ENCODE measurements at regions not wholly inside any gene's neighbourhood (a gene's known extent, or its start where the extent isn't known, plus 50 kb on each side); places are given as distances from the start of the nearest gene placed in this dataset.

DNA sequence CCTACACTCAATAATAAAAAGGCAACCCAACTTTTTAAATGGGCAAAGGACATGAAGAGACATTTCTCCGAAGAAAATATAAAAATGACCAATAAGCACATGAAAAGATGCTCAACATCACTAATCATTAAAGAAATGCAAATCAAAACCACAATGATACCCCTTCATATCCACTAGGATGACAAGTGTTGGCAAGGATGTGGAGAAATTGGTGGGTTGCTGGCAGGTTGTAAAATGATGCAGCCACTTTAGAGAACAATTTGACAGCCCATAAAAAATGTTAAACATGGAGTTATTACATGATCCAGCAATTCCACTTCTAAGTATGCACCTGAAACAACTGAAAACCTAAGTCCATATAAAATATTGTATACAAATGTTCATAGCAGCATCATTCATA, 73.2 kb upstream of the LMO2 start:
- TF ChIP-seq SIN3A (IDR thresholded peaks at IDR 0.05; ENCODE audit: borderline replicate concordance, insufficient read depth, low read length) (no peak), POLR2AphosphoS5 (IDR thresholded peaks at IDR 0.05; ENCODE audit: low read depth, low read length) (no peak), FOXP2 (optimal IDR thresholded peaks at IDR 0.05; ENCODE audit: borderline replicate concordance, extremely low read depth, extremely low read length, insufficient read depth) (no peak), TAF1 (IDR thresholded peaks at IDR 0.05; ENCODE audit: borderline replicate concordance, insufficient read depth, low read length) (no peak)
- TF ChIP-seq, protein P1, sequence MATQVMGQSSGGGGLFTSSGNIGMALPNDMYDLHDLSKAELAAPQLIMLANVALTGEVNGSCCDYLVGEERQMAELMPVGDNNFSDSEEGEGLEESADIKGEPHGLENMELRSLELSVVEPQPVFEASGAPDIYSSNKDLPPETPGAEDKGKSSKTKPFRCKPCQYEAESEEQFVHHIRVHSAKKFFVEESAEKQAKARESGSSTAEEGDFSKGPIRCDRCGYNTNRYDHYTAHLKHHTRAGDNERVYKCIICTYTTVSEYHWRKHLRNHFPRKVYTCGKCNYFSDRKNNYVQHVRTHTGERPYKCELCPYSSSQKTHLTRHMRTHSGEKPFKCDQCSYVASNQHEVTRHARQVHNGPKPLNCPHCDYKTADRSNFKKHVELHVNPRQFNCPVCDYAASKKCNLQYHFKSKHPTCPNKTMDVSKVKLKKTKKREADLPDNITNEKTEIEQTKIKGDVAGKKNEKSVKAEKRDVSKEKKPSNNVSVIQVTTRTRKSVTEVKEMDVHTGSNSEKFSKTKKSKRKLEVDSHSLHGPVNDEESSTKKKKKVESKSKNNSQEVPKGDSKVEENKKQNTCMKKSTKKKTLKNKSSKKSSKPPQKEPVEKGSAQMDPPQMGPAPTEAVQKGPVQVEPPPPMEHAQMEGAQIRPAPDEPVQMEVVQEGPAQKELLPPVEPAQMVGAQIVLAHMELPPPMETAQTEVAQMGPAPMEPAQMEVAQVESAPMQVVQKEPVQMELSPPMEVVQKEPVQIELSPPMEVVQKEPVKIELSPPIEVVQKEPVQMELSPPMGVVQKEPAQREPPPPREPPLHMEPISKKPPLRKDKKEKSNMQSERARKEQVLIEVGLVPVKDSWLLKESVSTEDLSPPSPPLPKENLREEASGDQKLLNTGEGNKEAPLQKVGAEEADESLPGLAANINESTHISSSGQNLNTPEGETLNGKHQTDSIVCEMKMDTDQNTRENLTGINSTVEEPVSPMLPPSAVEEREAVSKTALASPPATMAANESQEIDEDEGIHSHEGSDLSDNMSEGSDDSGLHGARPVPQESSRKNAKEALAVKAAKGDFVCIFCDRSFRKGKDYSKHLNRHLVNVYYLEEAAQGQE (IDR thresholded peaks at IDR 0.05; ENCODE audit: insufficient read depth in 1 of 2, low read depth in 2 of 2, low read length in 2 of 2) = no peak

DNA sequence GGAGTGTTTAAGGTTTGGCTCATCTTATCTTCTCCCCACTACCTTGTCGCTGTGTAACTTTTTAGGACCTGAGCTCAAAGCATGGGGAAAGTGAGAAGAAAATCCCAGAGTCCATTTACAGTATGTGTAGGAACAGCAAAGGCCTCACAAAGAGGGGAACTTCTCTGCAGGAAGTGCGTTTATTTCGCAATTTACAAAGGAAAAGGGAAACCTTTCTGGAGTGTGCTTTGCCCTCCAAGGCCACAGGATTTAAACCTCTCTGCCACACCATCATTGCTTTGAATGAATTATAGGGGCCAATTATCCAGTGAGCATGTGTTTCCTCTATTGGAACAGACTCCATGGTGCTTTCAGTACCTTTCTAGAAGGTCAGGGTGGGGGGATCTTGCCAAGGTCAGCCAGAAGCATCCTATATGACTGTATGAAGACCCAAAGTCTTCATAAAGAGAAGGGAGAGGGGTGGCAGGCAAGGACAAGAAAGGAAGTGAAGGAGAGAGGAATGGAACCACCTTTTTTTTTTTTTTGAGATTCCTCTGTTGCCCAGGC, 68.1 kb upstream of the LMO2 start:
- TF ChIP-seq, protein P1 (IDR thresholded peaks at IDR 0.05; ENCODE audit: insufficient read depth in 1 of 2, low read depth in 2 of 2, low read length in 2 of 2) = no peak
- TF ChIP-seq FOXP2 (optimal IDR thresholded peaks at IDR 0.05; ENCODE audit: borderline replicate concordance, extremely low read depth, extremely low read length, insufficient read depth) = no peak
- TF ChIP-seq SIN3A (IDR thresholded peaks at IDR 0.05; ENCODE audit: borderline replicate concordance, insufficient read depth, low read length) = no peak
- no peak for TF ChIP-seq TAF1 (IDR thresholded peaks at IDR 0.05; ENCODE audit: borderline replicate concordance, insufficient read depth, low read length)
- TF ChIP-seq POLR2AphosphoS5 (IDR thresholded peaks at IDR 0.05; ENCODE audit: low read depth, low read length) = no peak

DNA sequence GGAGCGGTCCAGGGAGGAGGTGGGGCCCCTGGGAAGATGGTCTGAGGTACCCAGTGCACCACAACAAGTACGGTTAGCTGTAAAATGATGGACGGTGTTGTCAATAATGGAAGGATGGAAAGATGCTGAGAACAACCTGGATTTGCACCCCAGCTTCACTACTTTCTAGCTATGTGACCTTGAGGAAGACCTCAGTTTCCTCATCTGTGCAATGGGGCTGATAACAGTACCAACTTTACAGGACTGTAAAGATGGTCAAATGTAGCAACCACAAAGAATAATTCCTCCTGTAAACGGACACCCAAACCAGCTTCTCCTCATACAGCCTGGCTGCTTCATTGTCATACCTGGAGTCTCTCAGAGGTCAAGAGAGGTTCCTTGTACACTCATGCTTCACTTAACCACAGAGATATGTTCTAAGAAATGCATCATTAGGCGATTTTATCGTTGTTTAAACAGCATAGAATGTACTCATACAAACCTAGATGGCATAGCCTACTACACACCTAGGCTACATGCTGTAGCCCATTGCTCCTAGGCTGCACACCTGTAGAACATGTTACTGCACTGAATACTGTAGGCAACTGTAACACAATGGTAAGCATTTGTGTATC, 65.5 kb upstream of the LMO2 start:
- TF ChIP-seq TAF1 (IDR thresholded peaks at IDR 0.05; ENCODE audit: borderline replicate concordance, insufficient read depth, low read length) (no peak), FOXP2 (optimal IDR thresholded peaks at IDR 0.05; ENCODE audit: borderline replicate concordance, extremely low read depth, extremely low read length, insufficient read depth) (no peak), POLR2AphosphoS5 (IDR thresholded peaks at IDR 0.05; ENCODE audit: low read depth, low read length) (no peak), SIN3A (IDR thresholded peaks at IDR 0.05; ENCODE audit: borderline replicate concordance, insufficient read depth, low read length) (no peak)
- TF ChIP-seq, protein P1 (IDR thresholded peaks at IDR 0.05; ENCODE audit: insufficient read depth in 1 of 2, low read depth in 2 of 2, low read length in 2 of 2) = no peak

DNA sequence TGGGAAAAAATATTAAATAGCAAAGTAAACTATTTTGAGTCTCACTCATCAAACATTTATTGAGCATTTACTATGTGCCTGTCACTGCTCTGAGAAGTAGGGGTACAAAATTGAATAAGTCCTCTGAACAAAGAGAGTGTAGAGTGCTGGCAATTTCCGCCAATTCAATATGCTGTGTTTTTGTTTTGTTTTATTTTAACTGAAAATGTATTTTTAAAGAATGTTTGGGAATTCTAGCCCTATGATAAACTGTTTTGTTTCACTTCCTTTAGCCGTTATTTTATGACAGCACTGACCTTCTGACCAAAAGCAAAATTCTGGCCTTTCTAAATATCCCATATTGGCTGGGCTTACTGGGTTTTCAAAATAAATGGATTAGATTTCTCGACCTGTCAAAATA, 64.7 kb upstream of the LMO2 start:
- TF ChIP-seq TAF1 (IDR thresholded peaks at IDR 0.05; ENCODE audit: borderline replicate concordance, insufficient read depth, low read length) = no peak
- no peak for TF ChIP-seq POLR2AphosphoS5 (IDR thresholded peaks at IDR 0.05; ENCODE audit: low read depth, low read length)
- TF ChIP-seq FOXP2 (optimal IDR thresholded peaks at IDR 0.05; ENCODE audit: borderline replicate concordance, extremely low read depth, extremely low read length, insufficient read depth) = no peak
- TF ChIP-seq SIN3A (IDR thresholded peaks at IDR 0.05; ENCODE audit: borderline replicate concordance, insufficient read depth, low read length) = no peak
- TF ChIP-seq, protein P1 (IDR thresholded peaks at IDR 0.05; ENCODE audit: insufficient read depth in 1 of 2, low read depth in 2 of 2, low read length in 2 of 2) = no peak

Data from PFSK-1 (cell line).